KG1 (cell line): ENCODE measurements at regions not wholly inside any gene's neighbourhood (a gene's known extent, or its start where the extent isn't known, plus 50 kb on each side); places are given as distances from the start of the nearest gene placed in this dataset.
"Not testable (repeated sequence)": the region's sequence is repeated elsewhere in the genome, so short reads cannot be mapped to it uniquely, and the experiment has no call there.

Experiments used
- DNase-seq: peaks from one replicate; lab custom pipeline; 2025; lab: John Stamatoyannopoulos, UW

- DNase-seq, result no peak
Observed at GRCh38 chr13:81383444-81383843, 1042.5 kb upstream of the SPRY2 start.

- DNase-seq, result no peak
Observed at GRCh38 chr13:81382246-81382645, 1041.3 kb upstream of the SPRY2 start.

GRCh38 chr13:81381560-81381959 lies 1040.6 kb upstream of the SPRY2 start:
- no peak for DNase-seq

- DNase-seq, result no peak
Observed at GRCh38 chr13:81379183-81379582, 1038.3 kb upstream of the SPRY2 start.

- DNase-seq, result no peak
Observed at GRCh38 chr13:81377921-81378320, 1037.0 kb upstream of the SPRY2 start.

GRCh38 chr13:81375709-81376108 lies 1034.8 kb upstream of the SPRY2 start:
- no peak for DNase-seq

- not testable (repeated sequence) for DNase-seq
Observed at GRCh38 chr13:81362711-81363110, 1021.8 kb upstream of the SPRY2 start.

- no peak for DNase-seq
Observed at GRCh38 chr13:81350056-81350455, 1009.1 kb upstream of the SPRY2 start.

- DNase-seq, result not testable (repeated sequence)
Observed at GRCh38 chr13:81340118-81341069, 999.5 kb upstream of the SPRY2 start.

GRCh38 chr13:81339666-81340065 lies 998.7 kb upstream of the SPRY2 start:
- not testable (repeated sequence) for DNase-seq

- DNase-seq, result no peak
Observed at GRCh38 chr13:81334481-81334880, 993.6 kb upstream of the SPRY2 start.

GRCh38 chr13:81326913-81327312 lies 986.0 kb upstream of the SPRY2 start:
- DNase-seq, result no peak

GRCh38 chr13:81320516-81320915 lies 979.6 kb upstream of the SPRY2 start:
- DNase-seq, result no peak

- no peak for DNase-seq
Observed at GRCh38 chr13:81319351-81319750, 978.4 kb upstream of the SPRY2 start.

GRCh38 chr13:81318231-81319019 lies 977.5 kb upstream of the SPRY2 start:
- DNase-seq, result no peak

- DNase-seq, result no peak
Observed at GRCh38 chr13:81314461-81314860, 973.5 kb upstream of the SPRY2 start.

- DNase-seq, result no peak
Observed at GRCh38 chr13:81305928-81306327, 965.0 kb upstream of the SPRY2 start.

GRCh38 chr13:81304121-81304659 lies 963.3 kb upstream of the SPRY2 start:
- no peak for DNase-seq

GRCh38 chr13:81302677-81303076 lies 961.8 kb upstream of the SPRY2 start:
- DNase-seq, result no peak

GRCh38 chr13:81302125-81302524 lies 961.2 kb upstream of the SPRY2 start:
- no peak for DNase-seq

- DNase-seq, result no peak
Observed at GRCh38 chr13:81295177-81295576, 954.3 kb upstream of the SPRY2 start.

GRCh38 chr13:81293594-81294164 lies 952.8 kb upstream of the SPRY2 start:
- no peak for DNase-seq
